Neural crest cell (in vitro differentiated cells): ENCODE measurements at regions not wholly inside any gene's neighbourhood (a gene's known extent, or its start where the extent isn't known, plus 50 kb on each side); places are given as distances from the start of the nearest gene placed in this dataset.

ENCODE experiments used
- DNase-seq: peaks from one replicate; pipeline ENCODE4 v3.0.0; 2021; ENCODE audit warnings: low read depth, mixed read lengths, low spot score
- H3K27ac Mint-ChIP-seq: one replicate; pipeline ENCODE4 v1.8.0; 2021; ENCODE audit warnings: mild to moderate bottlenecking, mixed read lengths; ENCODE audit not compliant: unreplicated experiment
- H3K27me3 Mint-ChIP-seq: 2 replicates; pipeline ENCODE4 v1.8.0; 2021; ENCODE audit warnings: low read depth, mild to moderate bottlenecking, mixed read lengths
- H3K36me3 Mint-ChIP-seq: 2 replicates; pipeline ENCODE4 v1.8.0; 2021; ENCODE audit warnings: low read depth, mild to moderate bottlenecking, mixed read lengths
- H3K4me1 Mint-ChIP-seq: 2 replicates; pipeline ENCODE4 v1.8.0; 2021; ENCODE audit warnings: mixed read lengths
- H3K4me3 Mint-ChIP-seq: one replicate; pipeline ENCODE4 v1.8.0; 2021; ENCODE audit warnings: mild to moderate bottlenecking, mixed read lengths
- H3K9me3 Mint-ChIP-seq: 2 replicates; pipeline ENCODE4 v1.8.0; 2021; ENCODE audit warnings: mixed read lengths
- CTCF ChIP-seq: fragments of 200-600 bp; sonication (generic); conservative IDR thresholded peaks from 2 replicates; pipeline ENCODE4 v1.5.0; 2021; ENCODE audit warnings: antibody characterized with exemption, mild to moderate bottlenecking

- peak; percentile 56 for TF ChIP-seq CTCF
- Mint-ChIP-seq H3K27me3 (no peaks in the 10 kb centered on the region), H3K9me3 (peaks cover 20% of the 10 kb centered on the region), H3K4me1 (no peaks in the 10 kb centered on the region), H3K4me3 (no peak overlapping the region), H3K27ac (no peak overlapping the region), H3K36me3 (no peaks in the 10 kb centered on the region)
- DNase-seq: peak; percentile 50
These were observed 169.2 kb upstream of the MAGEB18 start for GRCh38 chrX:25968920-25969319.

- Mint-ChIP-seq H3K4me3 (no peak overlapping the region), H3K36me3 (no peaks in the 10 kb centered on the region), H3K27ac (no peak overlapping the region), H3K9me3 (peaks cover 15% of the 10 kb centered on the region), H3K4me1 (no peaks in the 10 kb centered on the region), H3K27me3 (no peaks in the 10 kb centered on the region)
- no peak for TF ChIP-seq CTCF
- DNase-seq: no peak
These were observed 161.3 kb upstream of the MAGEB18 start for GRCh38 chrX:25976683-25977310.

GRCh38 chrX:25998687-25999086 is 139.5 kb upstream of the MAGEB18 start:
- H3K27ac Mint-ChIP-seq: no peak overlapping the region

GRCh38 chrX:26007462-26007861 is 130.7 kb upstream of the MAGEB18 start:
- H3K4me1 Mint-ChIP-seq: no peaks in the 10 kb centered on the region
- TF ChIP-seq CTCF: no peak
- peaks cover 15% of the 10 kb centered on the region for H3K9me3 Mint-ChIP-seq
- no peaks in the 10 kb centered on the region for H3K36me3 Mint-ChIP-seq
- no peak for DNase-seq
- H3K4me3 Mint-ChIP-seq: no peak overlapping the region
- H3K27ac Mint-ChIP-seq: no peak overlapping the region
- no peaks in the 10 kb centered on the region for H3K27me3 Mint-ChIP-seq

More at GRCh38 chrX:25998687-25999086, 139.5 kb upstream of the MAGEB18 start:
- H3K4me1 Mint-ChIP-seq: no peaks in the 10 kb centered on the region
- no peak for DNase-seq
- H3K27me3 Mint-ChIP-seq: no peaks in the 10 kb centered on the region
- no peak for TF ChIP-seq CTCF
- no peak overlapping the region for H3K4me3 Mint-ChIP-seq
- H3K9me3 Mint-ChIP-seq: peaks cover 3% of the 10 kb centered on the region
- H3K36me3 Mint-ChIP-seq: no peaks in the 10 kb centered on the region

- Mint-ChIP-seq H3K36me3 (no peaks in the 10 kb centered on the region), H3K4me1 (no peaks in the 10 kb centered on the region), H3K4me3 (no peak overlapping the region), H3K27me3 (no peaks in the 10 kb centered on the region), H3K27ac (no peak overlapping the region), H3K9me3 (peaks cover 13% of the 10 kb centered on the region)
- TF ChIP-seq CTCF: no peak
- DNase-seq: no peak
These were observed 130.1 kb upstream of the MAGEB18 start for GRCh38 chrX:26008042-26008441.
